ENCODE measurements at regions not wholly inside any gene's neighbourhood (a gene's known extent, or its start where the extent isn't known, plus 50 kb on each side); places are given as distances from the start of the nearest gene placed in this dataset.

DNA sequence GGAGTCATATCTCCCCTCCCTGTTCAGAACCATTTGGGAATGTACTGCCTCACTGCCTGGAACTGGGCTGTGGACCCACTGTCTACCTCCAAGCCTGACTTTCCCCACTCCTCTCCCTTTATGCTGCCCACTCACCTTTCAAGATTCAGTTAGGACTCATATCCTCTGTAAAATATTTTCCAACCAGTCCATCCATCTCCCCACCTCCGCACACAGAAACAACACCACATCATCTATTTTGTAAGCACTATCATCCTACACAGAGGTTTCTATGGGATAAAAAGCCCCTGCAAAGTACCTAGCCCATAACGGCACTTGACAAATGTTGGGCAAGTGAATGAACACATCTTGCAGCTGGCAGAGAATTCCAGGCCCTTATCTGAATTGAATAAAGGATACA is 250.8 kb downstream of the ANAPC1 start:
- Histone ChIP-seq H3K4me2 (ENCODE audit: low read length) (peak overlapping the region; percentile 81), H3K79me2 (ENCODE audit: low read length) (no peaks in the 10 kb centered on the region), H3K4me3 (ENCODE audit: low read length) (peak overlapping the region; percentile 45), H3K9me3 (ENCODE audit: insufficient read depth, low read length) (0 out of 2 replicates have a peak, but pooled peaks cover 10% of the 10 kb centered on the region), H3K9ac (ENCODE audit: low read length) (peak overlapping the region; percentile 52), H3K36me3 (replicated peaks; ENCODE audit: low read depth, low read length) (peaks cover 5% of the 10 kb centered on the region), H3K27me3 (ENCODE audit: low read depth, low read length) (no peaks in the 10 kb centered on the region), H4K20me1 (ENCODE audit: insufficient read depth, low read length) (no peaks in the 10 kb centered on the region), H3K27ac (ENCODE audit: low read length) (peak overlapping the region; percentile 53), H3K4me1 (ENCODE audit: low read length) (peaks cover 27% of the 10 kb centered on the region), H2AFZ (ENCODE audit: low read depth, low read length) (peak overlapping the region; percentile 80)
- TF ChIP-seq, protein P1, sequence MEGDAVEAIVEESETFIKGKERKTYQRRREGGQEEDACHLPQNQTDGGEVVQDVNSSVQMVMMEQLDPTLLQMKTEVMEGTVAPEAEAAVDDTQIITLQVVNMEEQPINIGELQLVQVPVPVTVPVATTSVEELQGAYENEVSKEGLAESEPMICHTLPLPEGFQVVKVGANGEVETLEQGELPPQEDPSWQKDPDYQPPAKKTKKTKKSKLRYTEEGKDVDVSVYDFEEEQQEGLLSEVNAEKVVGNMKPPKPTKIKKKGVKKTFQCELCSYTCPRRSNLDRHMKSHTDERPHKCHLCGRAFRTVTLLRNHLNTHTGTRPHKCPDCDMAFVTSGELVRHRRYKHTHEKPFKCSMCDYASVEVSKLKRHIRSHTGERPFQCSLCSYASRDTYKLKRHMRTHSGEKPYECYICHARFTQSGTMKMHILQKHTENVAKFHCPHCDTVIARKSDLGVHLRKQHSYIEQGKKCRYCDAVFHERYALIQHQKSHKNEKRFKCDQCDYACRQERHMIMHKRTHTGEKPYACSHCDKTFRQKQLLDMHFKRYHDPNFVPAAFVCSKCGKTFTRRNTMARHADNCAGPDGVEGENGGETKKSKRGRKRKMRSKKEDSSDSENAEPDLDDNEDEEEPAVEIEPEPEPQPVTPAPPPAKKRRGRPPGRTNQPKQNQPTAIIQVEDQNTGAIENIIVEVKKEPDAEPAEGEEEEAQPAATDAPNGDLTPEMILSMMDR (IDR thresholded peaks at IDR 0.05; ENCODE audit: low read depth, low read length) = no peak
- no peak for TF ChIP-seq EZH2phosphoT487 (IDR thresholded peaks at IDR 0.05; ENCODE audit: low read depth)

DNA sequence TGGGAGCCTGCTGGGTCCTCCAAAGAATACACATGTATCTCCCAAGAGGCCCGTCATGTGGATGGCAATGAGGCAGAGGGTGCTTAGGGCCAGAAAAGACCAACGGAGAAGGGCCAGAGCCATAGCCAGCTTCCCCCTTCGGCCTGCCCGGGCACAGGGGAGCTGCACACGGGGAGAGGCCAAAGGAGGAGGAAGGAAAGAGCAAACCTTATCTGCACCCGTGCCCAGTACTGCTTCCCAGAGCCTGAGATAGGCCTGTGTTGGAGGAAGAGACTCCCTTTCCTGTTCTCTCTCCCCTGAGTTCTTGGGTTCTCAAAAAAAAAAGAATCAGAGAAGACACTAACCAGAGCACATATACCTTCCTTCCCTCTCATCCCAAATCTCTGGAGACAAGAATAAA is 250.3 kb downstream of the ANAPC1 start:
- Histone ChIP-seq H3K79me2 (ENCODE audit: low read length) (no peaks in the 10 kb centered on the region), H4K20me1 (ENCODE audit: insufficient read depth, low read length) (no peaks in the 10 kb centered on the region), H3K4me3 (ENCODE audit: low read length) (no peak overlapping the region), H3K9ac (ENCODE audit: low read length) (no peak overlapping the region), H3K36me3 (replicated peaks; ENCODE audit: low read depth, low read length) (peaks cover 3% of the 10 kb centered on the region), H3K4me1 (ENCODE audit: low read length) (peaks cover 27% of the 10 kb centered on the region), H2AFZ (ENCODE audit: low read depth, low read length) (peak overlapping the region; percentile 80), H3K4me2 (ENCODE audit: low read length) (peak overlapping the region; percentile 4; the same call in 1 of the 2 replicates), H3K9me3 (ENCODE audit: insufficient read depth, low read length) (0 out of 2 replicates have a peak, but pooled peaks cover 8% of the 10 kb centered on the region), H3K27ac (ENCODE audit: low read length) (peak overlapping the region; percentile 22; the same call in 1 of the 2 replicates), H3K27me3 (ENCODE audit: low read depth, low read length) (no peaks in the 10 kb centered on the region)
- TF ChIP-seq EZH2phosphoT487 (IDR thresholded peaks at IDR 0.05; ENCODE audit: low read depth) = no peak
- TF ChIP-seq, protein P1 (IDR thresholded peaks at IDR 0.05; ENCODE audit: low read depth, low read length) = no peak

DNA sequence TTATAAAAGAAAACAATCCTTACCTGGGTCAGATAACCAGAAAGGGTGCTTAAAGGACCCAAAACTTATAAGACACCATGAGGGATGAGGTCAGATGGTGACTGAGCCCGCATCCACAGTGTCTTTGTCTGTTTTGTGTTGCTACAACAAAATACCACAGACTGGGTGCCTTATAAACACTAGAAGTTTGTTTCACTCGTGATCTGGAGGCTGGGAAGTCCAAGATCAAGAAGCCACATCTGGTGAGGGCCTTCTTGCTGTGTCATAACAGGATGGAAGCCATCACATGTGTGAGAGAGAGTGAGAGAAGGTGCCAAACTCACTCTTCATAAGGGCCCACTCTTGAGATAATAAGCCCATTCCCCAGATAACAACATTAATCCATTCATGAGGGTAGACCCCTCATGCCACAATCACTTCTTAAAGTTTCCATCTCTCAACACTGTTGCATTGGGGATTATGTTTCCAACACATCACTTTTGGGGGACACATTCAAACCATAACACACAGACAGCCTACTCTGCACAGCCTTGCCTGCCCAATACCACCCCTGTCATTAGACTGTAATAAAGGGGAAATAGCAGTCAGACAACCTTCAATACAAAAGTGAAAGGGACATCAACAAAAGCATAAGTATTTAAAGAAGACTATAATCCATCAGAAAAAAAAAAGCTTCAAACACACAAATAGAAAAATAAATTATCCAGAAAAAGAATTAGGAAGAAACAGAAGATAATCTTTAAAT is 249.8 kb downstream of the ANAPC1 start:
- Histone ChIP-seq H3K4me3 (ENCODE audit: low read length) (no peak overlapping the region), H3K27ac (ENCODE audit: low read length) (peak overlapping the region; percentile 22), H3K9ac (ENCODE audit: low read length) (no peak overlapping the region), H3K27me3 (ENCODE audit: low read depth, low read length) (no peaks in the 10 kb centered on the region), H2AFZ (ENCODE audit: low read depth, low read length) (peak overlapping the region; percentile 80), H3K4me1 (ENCODE audit: low read length) (peaks cover 27% of the 10 kb centered on the region), H3K9me3 (ENCODE audit: insufficient read depth, low read length) (0 out of 2 replicates have a peak, but pooled peaks cover 5% of the 10 kb centered on the region), H3K79me2 (ENCODE audit: low read length) (no peaks in the 10 kb centered on the region), H3K4me2 (ENCODE audit: low read length) (peak overlapping the region; percentile 4; the same call in 1 of the 2 replicates), H3K36me3 (replicated peaks; ENCODE audit: low read depth, low read length) (peaks cover 2% of the 10 kb centered on the region), H4K20me1 (ENCODE audit: insufficient read depth, low read length) (no peaks in the 10 kb centered on the region)
- TF ChIP-seq EZH2phosphoT487 (IDR thresholded peaks at IDR 0.05; ENCODE audit: low read depth) = no peak
- TF ChIP-seq, protein P1 (IDR thresholded peaks at IDR 0.05; ENCODE audit: low read depth, low read length) = no peak

DNA sequence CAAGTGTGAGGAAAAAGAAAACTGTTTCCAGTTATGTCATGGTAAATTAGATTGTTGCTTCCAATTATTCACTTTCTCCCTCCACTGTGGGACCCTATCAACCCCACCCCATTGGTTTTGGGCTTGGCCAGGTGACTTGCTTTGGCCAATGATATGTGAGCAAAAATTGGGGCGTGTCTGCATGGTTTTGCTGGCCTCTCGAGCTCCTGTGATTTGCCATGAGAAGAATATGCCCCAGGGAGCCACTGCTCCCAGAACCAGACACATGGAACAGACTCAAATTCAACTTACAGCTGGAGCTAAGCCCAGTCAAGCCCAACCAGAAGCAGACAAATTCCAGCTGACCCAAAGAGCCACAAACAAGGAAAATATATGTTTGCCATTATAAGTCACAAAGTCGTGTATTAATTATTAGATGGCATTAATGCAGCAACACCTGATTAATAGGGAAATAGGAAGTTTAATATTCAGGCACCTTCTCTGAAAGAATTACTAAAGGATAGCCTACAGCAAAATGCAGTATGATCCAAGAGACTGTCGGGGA is 248.9 kb downstream of the ANAPC1 start:
- no peak overlapping the region for H3K4me2 ChIP-seq (ENCODE audit: low read length)
- no peak overlapping the region for H3K27ac ChIP-seq (ENCODE audit: low read length)
- H3K79me2 ChIP-seq (ENCODE audit: low read length) = no peaks in the 10 kb centered on the region
- H4K20me1 ChIP-seq (ENCODE audit: insufficient read depth, low read length) = no peaks in the 10 kb centered on the region
- H3K9me3 ChIP-seq (ENCODE audit: insufficient read depth, low read length) = no peaks in the 10 kb centered on the region
- no peak overlapping the region for H3K9ac ChIP-seq (ENCODE audit: low read length)
- peaks cover 2% of the 10 kb centered on the region for H3K36me3 ChIP-seq (replicated peaks; ENCODE audit: low read depth, low read length)
- H3K27me3 ChIP-seq (ENCODE audit: low read depth, low read length) = no peaks in the 10 kb centered on the region
- H2AFZ ChIP-seq (ENCODE audit: low read depth, low read length) = no peak overlapping the region
- peaks cover 27% of the 10 kb centered on the region for H3K4me1 ChIP-seq (ENCODE audit: low read length)
- TF ChIP-seq, protein P1 (IDR thresholded peaks at IDR 0.05; ENCODE audit: low read depth, low read length) = no peak
- H3K4me3 ChIP-seq (ENCODE audit: low read length) = no peak overlapping the region

Data from OCI-LY3 (cell line).